ENCODE measurements at regions not wholly inside any gene's neighbourhood (a gene's known extent, or its start where the extent isn't known, plus 50 kb on each side); places are given as distances from the start of the nearest gene placed in this dataset.

GRCh38 chr3:5645692-5646410 is 458.3 kb downstream of the EDEM1 start:
- no peak for TF ChIP-seq POLR2A (IDR thresholded peaks at IDR 0.05)
- TF ChIP-seq, protein P1, sequence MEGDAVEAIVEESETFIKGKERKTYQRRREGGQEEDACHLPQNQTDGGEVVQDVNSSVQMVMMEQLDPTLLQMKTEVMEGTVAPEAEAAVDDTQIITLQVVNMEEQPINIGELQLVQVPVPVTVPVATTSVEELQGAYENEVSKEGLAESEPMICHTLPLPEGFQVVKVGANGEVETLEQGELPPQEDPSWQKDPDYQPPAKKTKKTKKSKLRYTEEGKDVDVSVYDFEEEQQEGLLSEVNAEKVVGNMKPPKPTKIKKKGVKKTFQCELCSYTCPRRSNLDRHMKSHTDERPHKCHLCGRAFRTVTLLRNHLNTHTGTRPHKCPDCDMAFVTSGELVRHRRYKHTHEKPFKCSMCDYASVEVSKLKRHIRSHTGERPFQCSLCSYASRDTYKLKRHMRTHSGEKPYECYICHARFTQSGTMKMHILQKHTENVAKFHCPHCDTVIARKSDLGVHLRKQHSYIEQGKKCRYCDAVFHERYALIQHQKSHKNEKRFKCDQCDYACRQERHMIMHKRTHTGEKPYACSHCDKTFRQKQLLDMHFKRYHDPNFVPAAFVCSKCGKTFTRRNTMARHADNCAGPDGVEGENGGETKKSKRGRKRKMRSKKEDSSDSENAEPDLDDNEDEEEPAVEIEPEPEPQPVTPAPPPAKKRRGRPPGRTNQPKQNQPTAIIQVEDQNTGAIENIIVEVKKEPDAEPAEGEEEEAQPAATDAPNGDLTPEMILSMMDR (IDR thresholded peaks at IDR 0.05), result no peak
